Glomerular endothelial cell (primary cell): ENCODE measurements at regions not wholly inside any gene's neighbourhood (a gene's known extent, or its start where the extent isn't known, plus 50 kb on each side); places are given as distances from the start of the nearest gene placed in this dataset.

Source experiments
- DNase-seq: peaks from one replicate; pipeline ENCODE4 v3.0.0-alpha.2; 2011; ENCODE audit warnings: low read depth, low spot score; ENCODE audit errors: extremely low read depth

GRCh38 chr1:13921190-13921589 lies 221.2 kb downstream of the PRDM2 start:
- DNase-seq, result no peak

GRCh38 chr1:13922466-13923110 lies 222.6 kb downstream of the PRDM2 start:
- DNase-seq, result no peak

- no peak for DNase-seq
Observed at GRCh38 chr1:13926556-13926955, 226.6 kb downstream of the PRDM2 start.

- DNase-seq, result no peak
Observed at GRCh38 chr1:13927736-13928135, 227.7 kb downstream of the PRDM2 start.

GRCh38 chr1:13929313-13929712 lies 229.3 kb downstream of the PRDM2 start:
- DNase-seq, result no peak

- no peak for DNase-seq
Observed at GRCh38 chr1:13930151-13930550, 230.2 kb downstream of the PRDM2 start.

GRCh38 chr1:13931226-13931625 lies 231.2 kb downstream of the PRDM2 start:
- DNase-seq, result no peak

- DNase-seq, result no peak
Observed at GRCh38 chr1:13935336-13935735, 235.3 kb downstream of the PRDM2 start.

- no peak for DNase-seq
Observed at GRCh38 chr1:13941315-13941714, 241.3 kb downstream of the PRDM2 start.

GRCh38 chr1:13943055-13943454 lies 243.1 kb downstream of the PRDM2 start:
- DNase-seq, result no peak

- DNase-seq, result no peak
Observed at GRCh38 chr1:13945856-13946255, 245.9 kb downstream of the PRDM2 start.

GRCh38 chr1:13947658-13948057 lies 247.7 kb downstream of the PRDM2 start:
- no peak for DNase-seq

GRCh38 chr1:13948396-13948795 lies 248.4 kb downstream of the PRDM2 start:
- no peak for DNase-seq

GRCh38 chr1:13948888-13949391 lies 249.0 kb downstream of the PRDM2 start:
- DNase-seq, result no peak

- DNase-seq, result no peak
Observed at GRCh38 chr1:13949546-13949945, 249.6 kb downstream of the PRDM2 start.

GRCh38 chr1:13950637-13951036 lies 250.6 kb downstream of the PRDM2 start:
- DNase-seq, result no peak

- no peak for DNase-seq
Observed at GRCh38 chr1:13951793-13952751, 252.1 kb downstream of the PRDM2 start.

- DNase-seq, result no peak
Observed at GRCh38 chr1:13952985-13953384, 253.0 kb downstream of the PRDM2 start.

GRCh38 chr1:13956393-13956792 lies 256.4 kb downstream of the PRDM2 start:
- no peak for DNase-seq

- DNase-seq, result peak; percentile 18
Observed at GRCh38 chr1:13960375-13960987, 260.5 kb downstream of the PRDM2 start.

GRCh38 chr1:13964768-13965167 lies 264.8 kb downstream of the PRDM2 start:
- no peak for DNase-seq
